H1 (cell line): ENCODE measurements at regions not wholly inside any gene's neighbourhood (a gene's known extent, or its start where the extent isn't known, plus 50 kb on each side); places are given as distances from the start of the nearest gene placed in this dataset.

ENCODE experiments used
- CTBP2 ChIP-seq: IDR thresholded peaks from 2 replicates; pipeline ENCODE4 v1.7.0; 2011; ENCODE audit warnings: borderline replicate concordance, mild to moderate bottlenecking, moderate library complexity, mixed read lengths, low read length; ENCODE audit not compliant: insufficient read depth, insufficient read length
- EP300 ChIP-seq, 2 experiments: IDR thresholded peaks; 1 replicate in 1 of 2; 2 replicates in 1 of 2; pipeline ENCODE4 v1.6.1; 2011 to 2012; ENCODE audit warnings: low read depth in 2 of 2, low read length in 2 of 2, mild to moderate bottlenecking in 2 of 2, borderline replicate concordance in 1 of 2, inconsistent platforms in 1 of 2, moderate library complexity in 1 of 2
- FOSL1 ChIP-seq: IDR thresholded peaks from 2 replicates; pipeline ENCODE4 v1.6.1; 2011; ENCODE audit warnings: mild to moderate bottlenecking, low read depth, low read length, moderate library complexity; ENCODE audit not compliant: insufficient read depth
- MAFK ChIP-seq: IDR thresholded peaks from 2 replicates; pipeline ENCODE4 v1.6.1; 2012; ENCODE audit warnings: low read depth, mild to moderate bottlenecking, improper control_type of control experiment, low read length
- RBBP5 ChIP-seq: IDR thresholded peaks from 2 replicates; pipeline ENCODE4 v1.7.1; 2012; ENCODE audit warnings: low read depth, mild to moderate bottlenecking, inconsistent platforms, low read length, moderate library complexity, borderline replicate concordance
- SIRT6 ChIP-seq: IDR thresholded peaks from one replicate; pipeline ENCODE4 v1.7.1; 2012; ENCODE audit warnings: low read length, inconsistent platforms

- TF ChIP-seq CTBP2: no peak
- TF ChIP-seq MAFK: no peak
- TF ChIP-seq FOSL1: no peak
- TF ChIP-seq SIRT6: no peak
- no peak for TF ChIP-seq EP300 (IDR thresholded peaks at IDR 0.05; ENCODE audit: borderline replicate concordance in 1 of 2, low read depth in 2 of 2, low read length in 2 of 2)
- no peak for TF ChIP-seq RBBP5
These were observed 139.4 kb downstream of the OSR1 start (continued) for GRCh38 chr2:19219060-19219459.
